ENCODE measurements at regions not wholly inside any gene's neighbourhood (a gene's known extent, or its start where the extent isn't known, plus 50 kb on each side); places are given as distances from the start of the nearest gene placed in this dataset.

GRCh38 chr13:99634672-99635071 lies 133.4 kb downstream of the TM9SF2 start:
- TF ChIP-seq REST (IDR thresholded peaks at IDR 0.05; ENCODE audit: insufficient read depth in 1 of 2, low read depth in 2 of 2, low read length in 2 of 2) (no peak), TAF1 (IDR thresholded peaks at IDR 0.05; ENCODE audit: borderline replicate concordance, insufficient read depth, low read length) (no peak), SIN3A (IDR thresholded peaks at IDR 0.05; ENCODE audit: borderline replicate concordance, insufficient read depth, low read length) (no peak), POLR2AphosphoS5 (IDR thresholded peaks at IDR 0.05; ENCODE audit: low read depth, low read length) (no peak), FOXP2 (optimal IDR thresholded peaks at IDR 0.05; ENCODE audit: borderline replicate concordance, extremely low read depth, extremely low read length, insufficient read depth) (no peak)

GRCh38 chr13:99630269-99630898 lies 129.1 kb downstream of the TM9SF2 start:
- TF ChIP-seq REST (IDR thresholded peaks at IDR 0.05; ENCODE audit: insufficient read depth in 1 of 2, low read depth in 2 of 2, low read length in 2 of 2) (no peak), SIN3A (IDR thresholded peaks at IDR 0.05; ENCODE audit: borderline replicate concordance, insufficient read depth, low read length) (no peak), POLR2AphosphoS5 (IDR thresholded peaks at IDR 0.05; ENCODE audit: low read depth, low read length) (no peak), TAF1 (IDR thresholded peaks at IDR 0.05; ENCODE audit: borderline replicate concordance, insufficient read depth, low read length) (no peak), FOXP2 (optimal IDR thresholded peaks at IDR 0.05; ENCODE audit: borderline replicate concordance, extremely low read depth, extremely low read length, insufficient read depth) (no peak)

- TF ChIP-seq TAF1 (IDR thresholded peaks at IDR 0.05; ENCODE audit: borderline replicate concordance, insufficient read depth, low read length), result no peak
- TF ChIP-seq REST (IDR thresholded peaks at IDR 0.05; ENCODE audit: insufficient read depth in 1 of 2, low read depth in 2 of 2, low read length in 2 of 2), result no peak
- no peak for TF ChIP-seq POLR2AphosphoS5 (IDR thresholded peaks at IDR 0.05; ENCODE audit: low read depth, low read length)
- no peak for TF ChIP-seq FOXP2 (optimal IDR thresholded peaks at IDR 0.05; ENCODE audit: borderline replicate concordance, extremely low read depth, extremely low read length, insufficient read depth)
- no peak for TF ChIP-seq SIN3A (IDR thresholded peaks at IDR 0.05; ENCODE audit: borderline replicate concordance, insufficient read depth, low read length)
These were observed 128.4 kb downstream of the TM9SF2 start for GRCh38 chr13:99629641-99630040.

GRCh38 chr13:99628442-99628841 lies 127.2 kb downstream of the TM9SF2 start:
- no peak for TF ChIP-seq TAF1 (IDR thresholded peaks at IDR 0.05; ENCODE audit: borderline replicate concordance, insufficient read depth, low read length)
- no peak for TF ChIP-seq REST (IDR thresholded peaks at IDR 0.05; ENCODE audit: insufficient read depth in 1 of 2, low read depth in 2 of 2, low read length in 2 of 2)
- TF ChIP-seq SIN3A (IDR thresholded peaks at IDR 0.05; ENCODE audit: borderline replicate concordance, insufficient read depth, low read length), result no peak
- no peak for TF ChIP-seq POLR2AphosphoS5 (IDR thresholded peaks at IDR 0.05; ENCODE audit: low read depth, low read length)
- no peak for TF ChIP-seq FOXP2 (optimal IDR thresholded peaks at IDR 0.05; ENCODE audit: borderline replicate concordance, extremely low read depth, extremely low read length, insufficient read depth)

Data from PFSK-1 (cell line).